GM12875 (cell line): ENCODE measurements at regions not wholly inside any gene's neighbourhood (a gene's known extent, or its start where the extent isn't known, plus 50 kb on each side); places are given as distances from the start of the nearest gene placed in this dataset.
"Not testable (repeated sequence)": the region's sequence is repeated elsewhere in the genome, so short reads cannot be mapped to it uniquely, and the experiment has no call there.

Experiments used
- H3K4me3 ChIP-seq: one replicate; pipeline ENCODE4 v1.5.1; 2011; ENCODE audit warnings: low read depth, low read length, control low read depth
- CTCF ChIP-seq: IDR thresholded peaks from 2 replicates; pipeline ENCODE4 v1.5.1; 2011; ENCODE audit warnings: low read depth, mild to moderate bottlenecking, control low read depth, inconsistent platforms, low read length, moderate library complexity, borderline replicate concordance; ENCODE audit not compliant: insufficient read depth

GRCh38 chr12:131436922-131437705, 273.8 kb upstream of the SFSWAP start:
- H3K4me3 ChIP-seq = no peak overlapping the region
- TF ChIP-seq CTCF = no peak

- H3K4me3 ChIP-seq = no peak overlapping the region
- no peak for TF ChIP-seq CTCF
Observed at GRCh38 chr12:131437706-131438492, 273.0 kb upstream of the SFSWAP start.

- not testable (repeated sequence) for H3K4me3 ChIP-seq
Observed at GRCh38 chr12:131438493-131438835, 272.4 kb upstream of the SFSWAP start.

GRCh38 chr12:131438881-131439280, 272.0 kb upstream of the SFSWAP start:
- TF ChIP-seq CTCF = no peak

GRCh38 chr12:131439752-131440151, 271.1 kb upstream of the SFSWAP start:
- not testable (repeated sequence) for H3K4me3 ChIP-seq

More at GRCh38 chr12:131438881-131439280, 272.0 kb upstream of the SFSWAP start:
- H3K4me3 ChIP-seq = no peak overlapping the region

GRCh38 chr12:131440209-131441059, 270.5 kb upstream of the SFSWAP start:
- not testable (repeated sequence) for H3K4me3 ChIP-seq

- H3K4me3 ChIP-seq = no peak overlapping the region
- TF ChIP-seq CTCF = no peak
Observed at GRCh38 chr12:131441060-131441396, 269.9 kb upstream of the SFSWAP start.

- no peak overlapping the region for H3K4me3 ChIP-seq
- TF ChIP-seq CTCF = no peak
Observed at GRCh38 chr12:131441638-131442336, 269.1 kb upstream of the SFSWAP start.
